Hepatocyte (in vitro differentiated cells): ENCODE measurements at regions not wholly inside any gene's neighbourhood (a gene's known extent, or its start where the extent isn't known, plus 50 kb on each side); places are given as distances from the start of the nearest gene placed in this dataset.

ENCODE experiments used
- CTCF ChIP-seq: fragments of 200-600 bp; sonication (generic); IDR thresholded peaks from 2 replicates; pipeline ENCODE4 v1.5.1; 2016; ENCODE audit warnings: antibody characterized with exemption, mild to moderate bottlenecking; ENCODE audit not compliant: poor library complexity
- EZH2phosphoT487 ChIP-seq: fragments of 200-600 bp; sonication (generic); IDR thresholded peaks from one replicate; pipeline ENCODE4 v1.6.1; 2018; ENCODE audit warnings: antibody characterized with exemption, mild to moderate bottlenecking, low read depth, moderate library complexity; ENCODE audit not compliant: unreplicated experiment, severe bottlenecking

- no peak for TF ChIP-seq CTCF
- no peak for TF ChIP-seq EZH2phosphoT487
These were observed 232.8 kb upstream of the BLID start for GRCh38 chr11:122348659-122349409.
